CD4-positive, CD25-positive, alpha-beta regulatory T cell (primary cell): ENCODE measurements at regions not wholly inside any gene's neighbourhood (a gene's known extent, or its start where the extent isn't known, plus 50 kb on each side); places are given as distances from the start of the nearest gene placed in this dataset.

ENCODE experiments used
- ATAC-seq, 2 donors: fragments of 150-1000 bp; cut with Tn5 transposase; one replicate each; pipeline ENCODE4 v1.10.0; 2021; ENCODE audit warnings: low read depth in 2 of 2, moderate number of reproducible peaks in 2 of 2, moderate library complexity in 1 of 2
- DNase-seq, 3 donors: peaks; one replicate each; pipeline versions ENCODE4 v3.0.0 to v3.0.0-alpha.2; 2012 to 2022; ENCODE audit warnings: mixed read lengths in 1 of 3
- H3K27ac ChIP-seq: one replicate; pipeline ENCODE4 v1.7.0; 2013; ENCODE audit warnings: mild to moderate bottlenecking, low read length; ENCODE audit not compliant: insufficient read depth, poor library complexity, severe bottlenecking
- H3K27me3 ChIP-seq: one replicate; pipeline ENCODE4 v1.7.0; 2013; ENCODE audit warnings: low read length; ENCODE audit not compliant: control insufficient read depth, insufficient read depth
- H3K36me3 ChIP-seq: one replicate; pipeline ENCODE4 v1.7.0; 2013; ENCODE audit warnings: mild to moderate bottlenecking, low read length, moderate library complexity; ENCODE audit not compliant: control insufficient read depth, insufficient read depth
- H3K4me1 ChIP-seq: 2 replicates; pipeline ENCODE4 v1.7.0; 2013; ENCODE audit warnings: mild to moderate bottlenecking, low read length; ENCODE audit not compliant: insufficient read depth, control insufficient read depth, poor library complexity, severe bottlenecking
- H3K4me3 ChIP-seq: one replicate; pipeline ENCODE4 v1.7.0; 2013; ENCODE audit warnings: low read depth, mild to moderate bottlenecking, low read length, moderate library complexity
- H3K9me3 ChIP-seq, 2 experiments: 1 replicate in 1 of 2; 2 replicates in 1 of 2; pipeline ENCODE4 v1.7.0; 2013; ENCODE audit warnings: low read length in 2 of 2, mild to moderate bottlenecking in 1 of 2, moderate library complexity in 1 of 2; ENCODE audit not compliant: control insufficient read depth in 2 of 2
- H3K27ac Mint-ChIP-seq, 3 donors: one replicate each; pipeline ENCODE4 v1.8.0; 2020 to 2022; ENCODE audit warnings: mild to moderate bottlenecking in 3 of 3, mixed read lengths in 3 of 3, moderate library complexity in 2 of 3
- H3K27me3 Mint-ChIP-seq: one replicate; pipeline ENCODE4 v1.8.0; 2022; ENCODE audit warnings: mild to moderate bottlenecking, mixed read lengths
- H3K36me3 Mint-ChIP-seq: one replicate; pipeline ENCODE4 v1.8.0; 2020; ENCODE audit warnings: mixed read lengths
- H3K4me1 Mint-ChIP-seq, 4 donors: one replicate each; pipeline ENCODE4 v1.8.0; 2020 to 2022; ENCODE audit warnings: mixed read lengths in 4 of 4, mild to moderate bottlenecking in 1 of 4
- H3K4me3 Mint-ChIP-seq, 4 donors: one replicate each; pipeline ENCODE4 v1.8.0; 2020 to 2022; ENCODE audit warnings: mild to moderate bottlenecking in 4 of 4, mixed read lengths in 4 of 4, moderate library complexity in 3 of 4
- H3K9me3 Mint-ChIP-seq, 7 donors: one replicate each; pipeline ENCODE4 v1.8.0; 2020 to 2022; ENCODE audit warnings: mixed read lengths in 7 of 7, mild to moderate bottlenecking in 3 of 7, moderate library complexity in 2 of 7

DNA sequence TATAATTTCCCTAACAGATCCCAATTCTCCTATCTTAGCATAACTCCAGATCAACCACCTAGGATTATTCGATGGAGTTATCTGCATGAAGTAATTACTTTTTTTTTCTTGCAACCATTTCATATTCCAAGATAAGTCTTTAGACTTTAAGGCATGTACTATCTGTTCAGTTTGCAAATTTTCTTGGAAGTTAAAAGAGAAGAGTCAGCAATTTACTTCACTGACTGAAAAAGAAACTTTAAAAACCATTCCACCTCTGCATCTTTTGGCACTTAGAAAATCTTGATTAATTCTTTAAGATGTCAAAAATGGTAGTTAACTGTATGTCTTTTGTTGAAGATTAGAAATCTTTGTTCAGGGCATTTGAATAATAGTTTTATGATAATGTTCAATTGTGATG, 830.5 kb upstream of the KLHL29 start:
- Mint-ChIP-seq H3K27me3 (no peaks in the 10 kb centered on the region), H3K36me3 (no peaks in the 10 kb centered on the region), H3K4me1 (no peaks in the 10 kb centered on the region), H3K4me3 (no peak overlapping the region), H3K27ac (no peak overlapping the region), H3K9me3 (peaks cover 0 to 23% (median 6%) of the 10 kb centered on the region in 7 donors)
- Histone ChIP-seq H3K36me3 (no peaks in the 10 kb centered on the region), H3K27me3 (no peaks in the 10 kb centered on the region), H3K9me3 (no peaks in the 10 kb centered on the region), H3K27ac (no peak overlapping the region), H3K4me3 (no peak overlapping the region), H3K4me1 (no peaks in the 10 kb centered on the region)
- no peak for ATAC-seq
- DNase-seq = no peak

DNA sequence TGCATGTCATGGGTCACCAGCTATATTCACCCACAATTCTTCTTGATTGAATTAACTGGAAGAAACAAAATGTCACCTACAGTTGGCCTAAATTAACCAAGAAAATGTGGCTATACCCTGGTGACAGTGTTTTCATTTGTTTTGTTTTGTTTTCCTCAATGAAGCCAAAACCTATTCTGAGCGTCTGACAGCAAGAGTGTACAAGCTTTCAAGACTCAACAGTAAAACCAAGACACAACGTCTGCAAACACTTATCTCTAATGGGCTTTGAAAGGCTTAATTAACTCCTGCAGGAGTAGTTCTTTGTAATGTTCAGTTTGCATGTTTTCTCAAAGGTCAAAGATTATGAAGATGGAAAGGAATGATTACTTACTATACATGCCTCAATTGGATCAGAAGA, 827.6 kb upstream of the KLHL29 start:
- no peak for DNase-seq
- Mint-ChIP-seq H3K9me3 (peaks cover 0 to 15% (median 3%) of the 10 kb centered on the region in 7 donors), H3K4me1 (no peaks in the 10 kb centered on the region), H3K4me3 (no peak overlapping the region), H3K27me3 (no peaks in the 10 kb centered on the region), H3K27ac (no peak overlapping the region), H3K36me3 (no peaks in the 10 kb centered on the region)
- Histone ChIP-seq H3K27ac (no peak overlapping the region), H3K36me3 (no peaks in the 10 kb centered on the region), H3K4me3 (no peak overlapping the region), H3K27me3 (no peaks in the 10 kb centered on the region), H3K4me1 (no peaks in the 10 kb centered on the region), H3K9me3 (no peaks in the 10 kb centered on the region)
- ATAC-seq = no peak

DNA sequence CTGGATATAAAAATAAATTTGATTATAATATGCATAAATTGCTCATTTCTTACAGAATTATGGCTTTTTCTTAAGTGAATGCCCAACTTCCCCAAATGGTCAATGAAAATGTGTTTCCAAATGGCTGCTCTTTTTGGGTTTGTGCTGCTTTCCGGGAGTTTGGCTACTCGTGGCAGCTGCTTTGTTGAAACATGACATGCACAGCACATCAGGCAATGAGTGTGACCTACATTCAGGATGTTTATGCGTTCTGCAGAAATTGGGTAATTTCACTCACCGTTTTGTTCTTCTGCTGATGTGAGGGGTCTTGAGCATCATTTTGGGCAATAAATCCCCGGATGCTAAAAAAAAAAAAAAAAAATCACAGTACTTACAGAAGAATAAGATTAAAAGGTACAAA, 825.0 kb upstream of the KLHL29 start:
- Histone ChIP-seq H3K36me3 (no peaks in the 10 kb centered on the region), H3K9me3 (no peaks in the 10 kb centered on the region)

DNA sequence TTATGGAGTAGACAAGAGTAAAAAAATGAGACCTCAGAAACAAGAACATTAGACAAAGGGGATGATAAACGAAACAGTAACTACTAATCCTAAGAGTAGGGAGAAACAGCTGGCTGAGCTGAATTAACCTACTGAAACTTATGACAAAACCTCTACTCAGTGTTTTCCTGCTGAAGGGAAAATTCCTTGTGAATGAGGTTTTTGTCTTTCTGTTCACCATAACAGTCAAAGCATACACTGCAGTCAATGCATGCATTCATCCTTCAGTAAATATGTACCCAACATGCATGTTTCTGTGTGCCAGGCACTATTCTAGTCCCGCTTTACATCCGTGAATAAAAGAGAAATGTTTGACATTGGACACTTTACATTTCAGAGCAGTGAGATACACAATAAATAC, 805.6 kb upstream of the KLHL29 start:
- no peaks in the 10 kb centered on the region for H3K36me3 ChIP-seq
- no peak overlapping the region for H3K4me3 ChIP-seq
- H3K27ac ChIP-seq = no peak overlapping the region
- ATAC-seq (no peak), DNase-seq (no peak)
- Mint-ChIP-seq H3K27me3 (no peaks in the 10 kb centered on the region), H3K4me3 (no peak overlapping the region), H3K9me3 (peaks cover 3 to 32% (median 7%) of the 10 kb centered on the region in 7 donors), H3K27ac (no peak overlapping the region), H3K4me1 (no peaks in the 10 kb centered on the region), H3K36me3 (no peaks in the 10 kb centered on the region)
- H3K4me1 ChIP-seq = no peaks in the 10 kb centered on the region
- no peaks in the 10 kb centered on the region for H3K27me3 ChIP-seq
- H3K9me3 ChIP-seq = peaks cover 0 to 19% of the 10 kb centered on the region in 2 experiments

More for the DNA sequence above, 825.0 kb upstream of the KLHL29 start:
- H3K9me3 Mint-ChIP-seq = peaks cover 0 to 17% (median 5%) of the 10 kb centered on the region in 7 donors
- H3K36me3 Mint-ChIP-seq = no peaks in the 10 kb centered on the region
- DNase-seq (no peak), ATAC-seq (no peak)
- Histone ChIP-seq H3K4me3 (no peak overlapping the region), H3K27ac (no peak overlapping the region), H3K27me3 (no peaks in the 10 kb centered on the region), H3K4me1 (no peaks in the 10 kb centered on the region)
- H3K4me3 Mint-ChIP-seq = no peak overlapping the region
- H3K4me1 Mint-ChIP-seq = no peaks in the 10 kb centered on the region
- H3K27ac Mint-ChIP-seq = no peak overlapping the region
- no peaks in the 10 kb centered on the region for H3K27me3 Mint-ChIP-seq

DNA sequence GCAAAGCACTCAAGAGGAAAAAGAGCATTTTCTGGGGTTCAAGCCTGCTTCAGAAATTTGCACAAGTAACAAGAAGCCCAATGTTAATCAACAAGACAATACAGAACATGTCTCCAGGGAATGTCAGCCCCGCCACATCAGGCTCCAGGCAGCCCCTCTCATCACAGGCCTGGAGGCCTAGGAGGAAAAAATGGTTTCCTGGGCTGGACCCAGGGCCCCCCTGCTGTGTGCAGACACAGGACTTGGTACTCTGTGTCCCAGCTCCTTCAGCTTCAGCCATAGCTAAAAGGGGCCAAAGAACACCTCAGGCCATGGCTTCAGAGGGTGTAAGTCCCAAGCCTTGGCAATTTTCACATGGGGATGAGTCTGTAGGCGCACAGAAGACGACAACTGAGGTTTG, 802.9 kb upstream of the KLHL29 start:
- H3K4me3 ChIP-seq = no peak overlapping the region
- H3K4me1 ChIP-seq = no peaks in the 10 kb centered on the region
- ATAC-seq = no peak
- no peaks in the 10 kb centered on the region for H3K27me3 Mint-ChIP-seq
- no peak for DNase-seq
- no peaks in the 10 kb centered on the region for H3K36me3 ChIP-seq
- no peak overlapping the region for H3K27ac ChIP-seq
- H3K4me3 Mint-ChIP-seq = no peak overlapping the region
- peaks cover 3 to 36% (median 6%) of the 10 kb centered on the region in 7 donors for H3K9me3 Mint-ChIP-seq
- no peaks in the 10 kb centered on the region for H3K4me1 Mint-ChIP-seq
- peaks cover 0 to 19% of the 10 kb centered on the region in 2 experiments for H3K9me3 ChIP-seq
- H3K27me3 ChIP-seq = no peaks in the 10 kb centered on the region
- no peak overlapping the region for H3K27ac Mint-ChIP-seq
- H3K36me3 Mint-ChIP-seq = no peaks in the 10 kb centered on the region

DNA sequence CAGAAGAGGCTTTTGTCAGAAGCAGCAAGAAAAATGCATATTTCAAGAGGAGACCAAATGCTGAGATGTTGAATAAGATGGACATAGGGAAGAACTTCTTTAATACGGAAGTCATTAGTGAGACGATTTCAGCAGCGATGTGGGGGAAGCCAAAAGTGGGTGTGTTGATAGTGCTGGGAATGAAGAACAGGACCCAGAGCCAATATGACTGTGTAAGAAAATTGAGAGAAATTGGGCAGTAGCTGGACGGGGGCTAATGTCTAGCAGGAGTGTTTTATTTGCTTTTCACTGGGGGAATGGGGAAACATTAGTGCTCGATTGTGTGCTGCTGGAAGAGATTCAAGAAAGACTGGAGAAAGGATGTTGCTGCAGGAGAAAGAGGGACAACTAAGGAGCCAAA, 788.7 kb upstream of the KLHL29 start:
- H3K4me1 Mint-ChIP-seq = no peaks in the 10 kb centered on the region
- Histone ChIP-seq H3K4me3 (no peak overlapping the region), H3K27ac (no peak overlapping the region), H3K36me3 (no peaks in the 10 kb centered on the region), H3K9me3 (peaks cover 0 to 2% of the 10 kb centered on the region in 2 experiments), H3K4me1 (no peaks in the 10 kb centered on the region), H3K27me3 (no peaks in the 10 kb centered on the region)
- DNase-seq (no peak), ATAC-seq (no peak)
- H3K36me3 Mint-ChIP-seq = no peaks in the 10 kb centered on the region
- peaks cover 0 to 30% (median 9%) of the 10 kb centered on the region in 7 donors for H3K9me3 Mint-ChIP-seq
- H3K27me3 Mint-ChIP-seq = no peaks in the 10 kb centered on the region
- H3K4me3 Mint-ChIP-seq = no peak overlapping the region
- H3K27ac Mint-ChIP-seq = no peak overlapping the region

DNA sequence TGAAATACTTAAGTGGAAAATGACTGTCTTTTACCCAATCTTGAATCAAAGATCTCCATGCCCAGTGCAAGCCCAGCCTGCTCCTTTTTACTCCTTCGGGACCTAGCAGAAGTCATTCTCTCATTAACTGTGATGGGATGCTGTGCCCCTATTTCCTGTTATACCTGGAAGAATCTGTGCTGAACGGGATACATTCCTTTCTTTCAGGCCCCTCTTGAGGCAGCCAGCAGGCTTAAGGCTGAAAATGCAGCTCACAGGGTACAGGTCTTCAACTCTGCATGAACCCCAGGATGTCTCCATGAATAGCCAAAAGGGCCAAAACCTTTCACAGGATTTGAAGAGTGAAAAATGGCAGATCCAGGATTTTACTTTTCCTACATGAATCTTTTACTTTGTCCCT, 784.8 kb upstream of the KLHL29 start:
- Histone ChIP-seq H3K27me3 (no peaks in the 10 kb centered on the region), H3K4me3 (no peak overlapping the region), H3K4me1 (no peaks in the 10 kb centered on the region), H3K27ac (no peak overlapping the region), H3K9me3 (peaks cover 0 to 2% of the 10 kb centered on the region in 2 experiments), H3K36me3 (no peaks in the 10 kb centered on the region)
- Mint-ChIP-seq H3K4me3 (no peak overlapping the region), H3K4me1 (no peaks in the 10 kb centered on the region), H3K27me3 (no peaks in the 10 kb centered on the region), H3K27ac (no peak overlapping the region), H3K9me3 (peaks cover 0 to 22% (median 4%) of the 10 kb centered on the region in 7 donors), H3K36me3 (no peaks in the 10 kb centered on the region)
- DNase-seq (no peak), ATAC-seq (no peak)

DNA sequence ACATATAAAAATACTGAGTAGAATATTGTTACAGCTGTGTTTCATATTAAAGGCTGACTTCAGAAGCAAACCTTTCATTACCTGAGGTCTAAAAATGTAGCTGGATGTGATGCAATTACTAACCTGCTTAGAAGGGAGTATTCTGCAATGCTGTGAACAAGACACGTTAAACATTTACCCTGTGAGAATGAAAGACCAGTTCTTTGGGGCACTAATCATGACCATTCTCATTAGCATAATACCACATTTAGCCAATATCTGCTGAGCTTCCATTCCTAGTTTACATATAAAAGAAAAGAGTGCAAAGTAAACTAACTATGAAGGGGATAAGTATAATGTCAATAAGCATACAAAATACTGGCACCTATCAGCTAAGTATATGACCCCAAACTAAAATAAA, 784.0 kb upstream of the KLHL29 start:
- no peaks in the 10 kb centered on the region for H3K4me1 ChIP-seq
- H3K27me3 ChIP-seq = no peaks in the 10 kb centered on the region
- H3K9me3 ChIP-seq = peaks cover 0 to 2% of the 10 kb centered on the region in 2 experiments
- H3K9me3 Mint-ChIP-seq = peaks cover 0 to 22% (median 4%) of the 10 kb centered on the region in 7 donors
- H3K27me3 Mint-ChIP-seq = no peaks in the 10 kb centered on the region
- H3K4me3 Mint-ChIP-seq = no peak overlapping the region
- no peak overlapping the region for H3K27ac Mint-ChIP-seq
- DNase-seq = no peak
- H3K27ac ChIP-seq = no peak overlapping the region
- no peaks in the 10 kb centered on the region for H3K4me1 Mint-ChIP-seq
- H3K36me3 ChIP-seq = no peaks in the 10 kb centered on the region
- no peak overlapping the region for H3K4me3 ChIP-seq
- ATAC-seq = no peak
- no peaks in the 10 kb centered on the region for H3K36me3 Mint-ChIP-seq
